IMR-90 (cell line): ENCODE measurements at regions not wholly inside any gene's neighbourhood (a gene's known extent, or its start where the extent isn't known, plus 50 kb on each side); places are given as distances from the start of the nearest gene placed in this dataset.

Experiments
- ATAC-seq: fragments of 200-7000 bp; cut with Tn5 transposase; 2 replicates; pipeline ENCODE4 v1.9.1; 2020; ENCODE audit warnings: low read depth, mild to moderate bottlenecking, moderate library complexity
- BruUV-seq: library from RNA; stranded (reverse); fragments of 400-500 nt; replicated peaks from 2 replicates; lab custom pipeline; 2021; lab: Mats Ljungman, UMichigan
- CTCF ChIA-PET: fragments of 300-600 bp; formaldehyde crosslinking; extraction: SDS; loops from one replicate; lab custom pipeline; 2021; ENCODE audit warnings: antibody characterized with exemption; lab: Yijun Ruan, JAX
- POLR2A ChIA-PET: fragments of 300-600 bp; sonication (Branson Sonifier 250); formaldehyde crosslinking; loops from one replicate; lab custom pipeline; 2022; ENCODE audit warnings: antibody characterized with exemption; ENCODE audit not compliant: unreplicated experiment; lab: Charles Lee
- DNase-seq: peaks from one replicate; pipeline ENCODE4 v3.0.0; 2013
- H2AFZ ChIP-seq: replicated peaks from 2 replicates; pipeline ENCODE3; 2013; ENCODE audit warnings: low read length, mild to moderate bottlenecking; ENCODE audit not compliant: poor library complexity
- H2AK5ac ChIP-seq: 2 replicates; pipeline ENCODE4 v1.6.1; 2013; ENCODE audit warnings: low read depth, low read length, inconsistent platforms
- H2AK9ac ChIP-seq: replicated peaks from 2 replicates; pipeline ENCODE3; 2013; ENCODE audit warnings: mild to moderate bottlenecking, low read depth, low read length, moderate library complexity; ENCODE audit not compliant: poor library complexity
- H2BK120ac ChIP-seq: 2 replicates; pipeline ENCODE4 v1.6.1; 2013; ENCODE audit warnings: low read depth, low read length, inconsistent platforms
- H2BK15ac ChIP-seq: 3 replicates; pipeline ENCODE4 v1.6.1; 2013; ENCODE audit warnings: low read depth, low read length, inconsistent platforms
- H2BK20ac ChIP-seq: 2 replicates; pipeline ENCODE4 v1.6.1; 2013; ENCODE audit warnings: low read depth, mild to moderate bottlenecking, inconsistent platforms, low read length, moderate library complexity
- H2BK5ac ChIP-seq: 2 replicates; pipeline ENCODE4 v1.6.1; 2013; ENCODE audit warnings: mild to moderate bottlenecking, low read depth, low read length, inconsistent platforms; ENCODE audit not compliant: poor library complexity, severe bottlenecking
- H3K14ac ChIP-seq: replicated peaks from 2 replicates; pipeline ENCODE4 v1.6.1; 2013; ENCODE audit warnings: low read depth, low read length, inconsistent platforms
- H3K18ac ChIP-seq: 2 replicates; pipeline ENCODE4 v1.6.1; 2013; ENCODE audit warnings: low read depth, low read length, control low read depth
- H3K23ac ChIP-seq: 2 replicates; pipeline ENCODE4 v1.6.1; 2013; ENCODE audit warnings: low read depth, low read length, inconsistent platforms
- H3K27ac ChIP-seq: 2 replicates; pipeline ENCODE4 v1.5.1; 2013; ENCODE audit warnings: mild to moderate bottlenecking, control low read depth, low read length; ENCODE audit not compliant: insufficient read depth
- H3K27me3 ChIP-seq: 2 replicates; pipeline ENCODE4 v1.6.1; 2013; ENCODE audit warnings: low read length; ENCODE audit not compliant: control insufficient read depth, insufficient read depth
- H3K36me3 ChIP-seq: 2 replicates; pipeline ENCODE4 v1.6.1; 2013; ENCODE audit warnings: low read length, mixed read lengths; ENCODE audit not compliant: control insufficient read depth, insufficient read depth
- H3K4ac ChIP-seq: 2 replicates; pipeline ENCODE4 v1.6.1; 2013; ENCODE audit warnings: low read depth, low read length, inconsistent platforms
- H3K4me1 ChIP-seq: 2 replicates; pipeline ENCODE4 v1.6.1; 2013; ENCODE audit warnings: low read length, mixed read lengths; ENCODE audit not compliant: control insufficient read depth, insufficient read depth
- H3K4me2 ChIP-seq: 2 replicates; pipeline ENCODE4 v1.6.1; 2013; ENCODE audit warnings: low read depth, mild to moderate bottlenecking, control low read depth, low read length, moderate library complexity
- H3K4me3 ChIP-seq: 2 replicates; pipeline ENCODE4 v1.5.1; 2013; ENCODE audit warnings: low read depth, mild to moderate bottlenecking, control low read depth, low read length, moderate library complexity; ENCODE audit not compliant: insufficient read depth
- H3K56ac ChIP-seq: 2 replicates; pipeline ENCODE4 v1.6.1; 2013; ENCODE audit warnings: low read length, inconsistent platforms; ENCODE audit not compliant: insufficient read depth; ENCODE audit errors: extremely low read depth
- H3K79me1 ChIP-seq, 2 experiments: 2 replicates each; pipeline ENCODE4 v1.6.1; 2013; ENCODE audit warnings: low read length in 2 of 2, inconsistent platforms in 1 of 2, low read depth in 1 of 2
- H3K9ac ChIP-seq: 2 replicates; pipeline ENCODE4 v1.6.1; 2013; ENCODE audit warnings: low read depth, low read length, control low read depth
- H3K9me1 ChIP-seq: 2 replicates; pipeline ENCODE4 v1.6.1; 2013; ENCODE audit warnings: low read length, inconsistent platforms; ENCODE audit not compliant: insufficient read depth
- H3K9me3 ChIP-seq: 2 replicates; pipeline ENCODE4 v1.6.1; 2013; ENCODE audit warnings: low read length; ENCODE audit not compliant: control insufficient read depth, insufficient read depth
- H4K20me1 ChIP-seq: 2 replicates; pipeline ENCODE4 v1.6.1; 2013; ENCODE audit warnings: low read length, inconsistent platforms; ENCODE audit not compliant: insufficient read depth
- H4K5ac ChIP-seq: 2 replicates; pipeline ENCODE4 v1.6.1; 2013; ENCODE audit warnings: mild to moderate bottlenecking, low read depth, low read length, control low read depth
- H4K8ac ChIP-seq, 2 experiments: 2 replicates each; pipeline ENCODE4 v1.6.1; 2013; ENCODE audit warnings: low read depth in 2 of 2, low read length in 2 of 2, control low read depth in 1 of 2, inconsistent platforms in 1 of 2
- H4K91ac ChIP-seq: 2 replicates; pipeline ENCODE4 v1.6.1; 2013; ENCODE audit warnings: low read depth, low read length, inconsistent platforms; ENCODE audit not compliant: insufficient read depth
- BHLHE40 ChIP-seq: fragments of 150-350 bp; IDR thresholded peaks from 2 replicates; pipeline ENCODE4 v1.6.1; 2016; ENCODE audit warnings: mild to moderate bottlenecking, low read depth, low read length
- CEBPB ChIP-seq: IDR thresholded peaks from 2 replicates; pipeline ENCODE4 v1.6.1; 2012; ENCODE audit warnings: low read depth, low read length, improper control_type of control experiment
- CHD1 ChIP-seq: IDR thresholded peaks from 2 replicates; pipeline ENCODE4 v1.6.1; 2012; ENCODE audit warnings: low read depth, low read length, improper control_type of control experiment
- FOS ChIP-seq: fragments of 150-350 bp; IDR thresholded peaks from 2 replicates; pipeline ENCODE4 v1.6.1; 2016; ENCODE audit warnings: low read depth, low read length
- MAFK ChIP-seq: IDR thresholded peaks from 2 replicates; pipeline ENCODE4 v1.6.1; 2012; ENCODE audit warnings: low read depth, low read length, improper control_type of control experiment
- MAZ ChIP-seq: IDR thresholded peaks from 2 replicates; pipeline ENCODE4 v1.6.1; 2012; ENCODE audit warnings: low read depth, mild to moderate bottlenecking, low read length, improper control_type of control experiment, moderate library complexity, borderline replicate concordance
- MXI1 ChIP-seq: IDR thresholded peaks from 2 replicates; pipeline ENCODE4 v1.6.1; 2012; ENCODE audit warnings: low read depth, mild to moderate bottlenecking, low read length, moderate library complexity, borderline replicate concordance
- NFE2L2 ChIP-seq: fragments of 150-350 bp; IDR thresholded peaks from 2 replicates; pipeline ENCODE4 v1.6.1; 2016; ENCODE audit warnings: low read depth, mild to moderate bottlenecking, low read length
- POLR2A ChIP-seq: IDR thresholded peaks from 2 replicates; pipeline ENCODE4 v1.6.1; 2012; ENCODE audit warnings: mild to moderate bottlenecking, low read depth, low read length
- RAD21 ChIP-seq: IDR thresholded peaks from 2 replicates; pipeline ENCODE4 v1.6.1; 2012; ENCODE audit warnings: low read length, improper control_type of control experiment
- RCOR1 ChIP-seq: IDR thresholded peaks from 2 replicates; pipeline ENCODE4 v1.6.1; 2012; ENCODE audit warnings: mild to moderate bottlenecking, low read length, improper control_type of control experiment; ENCODE audit not compliant: insufficient replicate concordance
- RFX5 ChIP-seq: IDR thresholded peaks from 2 replicates; pipeline ENCODE4 v1.8.0; 2012; ENCODE audit warnings: low read depth, mild to moderate bottlenecking, low read length, moderate library complexity
- SMC3 ChIP-seq: fragments of 150-350 bp; IDR thresholded peaks from 2 replicates; pipeline ENCODE4 v1.6.1; 2016; ENCODE audit warnings: low read depth, mild to moderate bottlenecking, antibody characterized with exemption, low read length, moderate library complexity
- USF2 ChIP-seq: fragments of 150-350 bp; IDR thresholded peaks from 2 replicates; pipeline ENCODE4 v1.6.1; 2017; ENCODE audit warnings: mild to moderate bottlenecking, antibody characterized with exemption, low read length, low read depth
- WGBS, 2 experiments: methylation state at CpG; one replicate each; pipeline versions ENCODE4 v1.1.5 to v1.1.7; 2013; ENCODE audit warnings: missing lambda C conversion rate in 2 of 2; ENCODE audit not compliant: insufficient read length in 1 of 2; ENCODE audit errors: extremely low coverage in 2 of 2; 5-methylcytosine and 5-hydroxymethylcytosine counted together
- dilution Hi-C: fragments of 300-500 bp; cut with HindIII; formaldehyde crosslinking; loops from one replicate; pipeline ENCODE4 v1.14.3; 2018; ENCODE audit warnings: low sequenced_read_pairs; ENCODE audit not compliant: unreplicated experiment
- in situ Hi-C: fragments of 300-500 bp; cut with MboI; formaldehyde crosslinking; loops from 3 replicates; pipeline ENCODE4 v1.14.3; 2019; ENCODE audit warnings: low sequenced_read_pairs, inconsistent platforms, mixed read lengths
- intact Hi-C: fragments of 100-400 bp; cut with micrococcal nuclease; formaldehyde crosslinking; loops from 2 replicates; pipeline ENCODE4 v1.10.0; 2022
- TF ChIP-seq, protein P1 (sequence below): conservative IDR thresholded peaks from 2 replicates; pipeline ENCODE4 v1.5.1; 2012; ENCODE audit warnings: mild to moderate bottlenecking, low read depth, low read length, improper control_type of control experiment
- TF ChIP-seq, protein P2 (sequence below): fragments of 150-350 bp; IDR thresholded peaks from 2 replicates; pipeline ENCODE4 v1.6.1; 2016; ENCODE audit warnings: low read depth, mild to moderate bottlenecking, low read length, moderate library complexity, borderline replicate concordance

DNA sequence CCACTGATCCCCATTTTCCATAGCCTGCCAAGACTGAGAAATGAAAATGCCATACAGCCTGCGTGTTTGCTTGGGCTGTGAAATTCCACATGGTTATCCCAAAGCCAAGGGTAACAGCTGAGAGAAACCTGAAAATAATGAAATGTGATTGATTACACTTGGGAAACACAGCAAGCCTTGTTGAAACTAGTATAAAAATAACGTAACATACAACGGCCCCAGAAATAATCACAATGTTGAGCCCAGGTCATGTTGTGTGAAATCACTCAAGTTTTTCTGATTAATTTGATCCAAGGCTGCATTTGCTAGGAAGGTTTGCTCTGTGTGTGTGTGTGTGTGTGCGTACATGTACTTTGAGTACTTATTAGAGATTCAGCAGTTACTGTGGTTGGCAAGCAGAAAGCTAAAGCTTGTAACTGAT lies 269.0 kb downstream of the OXSM start:
- Histone ChIP-seq H3K9ac (no peak overlapping the region), H3K23ac (no peak overlapping the region), H3K27ac (no peak overlapping the region), H3K4ac (no peak overlapping the region), H2BK120ac (no peak overlapping the region), H4K8ac (no peak overlapping the region), H4K5ac (no peak overlapping the region), H3K4me1 (no peaks in the 10 kb centered on the region), H2AK5ac (no peak overlapping the region), H3K27me3 (no peaks in the 10 kb centered on the region), H2AK9ac (no peak overlapping the region), H4K20me1 (no peaks in the 10 kb centered on the region), H3K4me3 (no peak overlapping the region), H3K4me2 (no peak overlapping the region), H2AFZ (no peak overlapping the region), H3K56ac (no peak overlapping the region), H2BK20ac (no peak overlapping the region), H3K36me3 (no peaks in the 10 kb centered on the region), H2BK15ac (no peak overlapping the region), H3K79me1 (no peaks in the 10 kb centered on the region), H4K91ac (no peak overlapping the region), H3K18ac (no peak overlapping the region), H2BK5ac (no peak overlapping the region), H3K9me1 (no peaks in the 10 kb centered on the region), H3K9me3 (peaks cover 5% of the 10 kb centered on the region), H3K14ac (no peak overlapping the region)
- no peak for DNase-seq
- no CpG with 5 or more reads among the region's 4 CpGs for WGBS, 2 experiments
- in situ Hi-C loops, result no loop called here
- TF ChIP-seq USF2, result no peak
- TF ChIP-seq MXI1, result no peak
- no peak for TF ChIP-seq CHD1
- TF ChIP-seq MAZ, result no peak
- no peak for TF ChIP-seq POLR2A
- no peak for TF ChIP-seq RAD21
- TF ChIP-seq NFE2L2, result no peak
- TF ChIP-seq, protein P1, sequence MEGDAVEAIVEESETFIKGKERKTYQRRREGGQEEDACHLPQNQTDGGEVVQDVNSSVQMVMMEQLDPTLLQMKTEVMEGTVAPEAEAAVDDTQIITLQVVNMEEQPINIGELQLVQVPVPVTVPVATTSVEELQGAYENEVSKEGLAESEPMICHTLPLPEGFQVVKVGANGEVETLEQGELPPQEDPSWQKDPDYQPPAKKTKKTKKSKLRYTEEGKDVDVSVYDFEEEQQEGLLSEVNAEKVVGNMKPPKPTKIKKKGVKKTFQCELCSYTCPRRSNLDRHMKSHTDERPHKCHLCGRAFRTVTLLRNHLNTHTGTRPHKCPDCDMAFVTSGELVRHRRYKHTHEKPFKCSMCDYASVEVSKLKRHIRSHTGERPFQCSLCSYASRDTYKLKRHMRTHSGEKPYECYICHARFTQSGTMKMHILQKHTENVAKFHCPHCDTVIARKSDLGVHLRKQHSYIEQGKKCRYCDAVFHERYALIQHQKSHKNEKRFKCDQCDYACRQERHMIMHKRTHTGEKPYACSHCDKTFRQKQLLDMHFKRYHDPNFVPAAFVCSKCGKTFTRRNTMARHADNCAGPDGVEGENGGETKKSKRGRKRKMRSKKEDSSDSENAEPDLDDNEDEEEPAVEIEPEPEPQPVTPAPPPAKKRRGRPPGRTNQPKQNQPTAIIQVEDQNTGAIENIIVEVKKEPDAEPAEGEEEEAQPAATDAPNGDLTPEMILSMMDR, result no peak
- TF ChIP-seq RFX5, result no peak
- TF ChIP-seq BHLHE40, result no peak
- TF ChIP-seq CEBPB, result no peak
- TF ChIP-seq, protein P2, sequence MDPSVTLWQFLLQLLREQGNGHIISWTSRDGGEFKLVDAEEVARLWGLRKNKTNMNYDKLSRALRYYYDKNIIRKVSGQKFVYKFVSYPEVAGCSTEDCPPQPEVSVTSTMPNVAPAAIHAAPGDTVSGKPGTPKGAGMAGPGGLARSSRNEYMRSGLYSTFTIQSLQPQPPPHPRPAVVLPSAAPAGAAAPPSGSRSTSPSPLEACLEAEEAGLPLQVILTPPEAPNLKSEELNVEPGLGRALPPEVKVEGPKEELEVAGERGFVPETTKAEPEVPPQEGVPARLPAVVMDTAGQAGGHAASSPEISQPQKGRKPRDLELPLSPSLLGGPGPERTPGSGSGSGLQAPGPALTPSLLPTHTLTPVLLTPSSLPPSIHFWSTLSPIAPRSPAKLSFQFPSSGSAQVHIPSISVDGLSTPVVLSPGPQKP, result no peak
- TF ChIP-seq RCOR1, result no peak
- TF ChIP-seq FOS, result no peak
- TF ChIP-seq SMC3, result no peak
- TF ChIP-seq MAFK, result no peak
- intact Hi-C loops, result no loop called here
- POLR2A ChIA-PET, result no interaction called here
- no TSS peak for BruUV-seq
- dilution Hi-C loops, result no loop called here
- CTCF ChIA-PET, result no interaction called here
- no peak for ATAC-seq
